HG03575 (cell line): ENCODE measurements at regions not wholly inside any gene's neighbourhood (a gene's known extent, or its start where the extent isn't known, plus 50 kb on each side); places are given as distances from the start of the nearest gene placed in this dataset.

Experiments used
- ATAC-seq: cut with Tn5 transposase; IDR thresholded peaks from one replicate; pipeline ENCODE4 v1.9.1; 2021; ENCODE audit not compliant: unreplicated experiment, insufficient number of reproducible peaks, low FRiP score; ENCODE audit errors: extremely low read depth

GRCh38 chr14:71465316-71465715 is 466.9 kb upstream of the RGS6 start:
- no peak for ATAC-seq

- ATAC-seq, result no peak
Observed at GRCh38 chr14:71466251-71466650, 466.0 kb upstream of the RGS6 start.

GRCh38 chr14:71466946-71467345 is 465.3 kb upstream of the RGS6 start:
- ATAC-seq, result no peak

- ATAC-seq, result no peak
Observed at GRCh38 chr14:71467361-71467811, 464.8 kb upstream of the RGS6 start.

GRCh38 chr14:71468701-71469100 is 463.5 kb upstream of the RGS6 start:
- ATAC-seq, result no peak

GRCh38 chr14:71469643-71470335 is 462.4 kb upstream of the RGS6 start:
- no peak for ATAC-seq

- ATAC-seq, result no peak
Observed at GRCh38 chr14:71471634-71472355, 460.4 kb upstream of the RGS6 start.

- ATAC-seq, result no peak
Observed at GRCh38 chr14:71472356-71473340, 459.6 kb upstream of the RGS6 start.

- no peak for ATAC-seq
Observed at GRCh38 chr14:71473843-71474242, 458.4 kb upstream of the RGS6 start.

- no peak for ATAC-seq
Observed at GRCh38 chr14:71474301-71475265, 457.6 kb upstream of the RGS6 start.

- no peak for ATAC-seq
Observed at GRCh38 chr14:71475916-71476315, 456.3 kb upstream of the RGS6 start.

GRCh38 chr14:71478542-71478941 is 453.7 kb upstream of the RGS6 start:
- ATAC-seq, result no peak

- ATAC-seq, result no peak
Observed at GRCh38 chr14:71481021-71481654, 451.1 kb upstream of the RGS6 start.

- no peak for ATAC-seq
Observed at GRCh38 chr14:71482671-71483070, 449.6 kb upstream of the RGS6 start.

GRCh38 chr14:71483154-71483553 is 449.1 kb upstream of the RGS6 start:
- no peak for ATAC-seq

- ATAC-seq, result no peak
Observed at GRCh38 chr14:71485833-71486232, 446.4 kb upstream of the RGS6 start.

- ATAC-seq, result no peak
Observed at GRCh38 chr14:71486279-71486678, 445.9 kb upstream of the RGS6 start.

- ATAC-seq, result no peak
Observed at GRCh38 chr14:71487449-71487848, 444.8 kb upstream of the RGS6 start.
